ENCODE measurements at regions not wholly inside any gene's neighbourhood (a gene's known extent, or its start where the extent isn't known, plus 50 kb on each side); places are given as distances from the start of the nearest gene placed in this dataset.

- TF ChIP-seq CTCF (IDR thresholded peaks at IDR 0.05; ENCODE audit: extremely low read depth in 1 of 2, insufficient read depth in 1 of 2, low read depth in 1 of 2, low read length in 2 of 2) (no peak), MAX (IDR thresholded peaks at IDR 0.05; ENCODE audit: insufficient read depth, insufficient read length) (no peak), POLR2A (IDR thresholded peaks at IDR 0.05; ENCODE audit: low read depth, low read length) (no peak), POLR2AphosphoS5 (IDR thresholded peaks at IDR 0.05; ENCODE audit: insufficient read depth, low read depth, low read length) (no peak)
These were observed 1488.0 kb upstream of the CELF4 start for GRCh38 chr18:39053571-39053970.

Data from endothelial cell of umbilical vein (primary cell).